IPS DF 4.7 (cell line): ENCODE measurements at regions not wholly inside any gene's neighbourhood (a gene's known extent, or its start where the extent isn't known, plus 50 kb on each side); places are given as distances from the start of the nearest gene placed in this dataset.

Source experiments
- DNase-seq: peaks from one replicate; pipeline ENCODE4 v3.0.0-alpha.2; 2013; ENCODE audit warnings: low spot score; ENCODE audit errors: extremely low read depth

- DNase-seq = no peak
Observed at GRCh38 chr2:215605214-215605613, 169.3 kb upstream of the FN1 start.

DNA sequence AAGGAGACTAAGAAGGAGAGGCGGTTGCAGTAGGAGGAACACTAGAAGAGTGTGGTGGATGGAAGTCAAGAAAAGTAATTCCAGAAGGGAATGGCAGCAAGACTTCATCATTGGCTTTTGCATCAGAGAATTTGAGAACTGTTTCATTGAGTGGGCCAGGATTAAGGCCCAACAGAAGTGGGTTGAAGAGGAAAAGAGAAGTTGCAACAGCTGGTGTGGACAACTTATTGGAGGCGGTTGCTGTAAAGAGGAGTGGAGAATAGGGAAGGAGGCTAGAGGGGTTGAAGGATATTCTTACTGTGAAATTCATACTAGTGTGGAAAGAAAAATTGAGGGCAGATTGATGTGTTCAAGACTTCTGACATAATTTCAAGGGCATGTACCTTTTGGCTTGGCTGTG lies 168.7 kb upstream of the FN1 start:
- DNase-seq = no peak

- DNase-seq = no peak
Observed at GRCh38 chr2:215603440-215603839, 167.6 kb upstream of the FN1 start.

DNA sequence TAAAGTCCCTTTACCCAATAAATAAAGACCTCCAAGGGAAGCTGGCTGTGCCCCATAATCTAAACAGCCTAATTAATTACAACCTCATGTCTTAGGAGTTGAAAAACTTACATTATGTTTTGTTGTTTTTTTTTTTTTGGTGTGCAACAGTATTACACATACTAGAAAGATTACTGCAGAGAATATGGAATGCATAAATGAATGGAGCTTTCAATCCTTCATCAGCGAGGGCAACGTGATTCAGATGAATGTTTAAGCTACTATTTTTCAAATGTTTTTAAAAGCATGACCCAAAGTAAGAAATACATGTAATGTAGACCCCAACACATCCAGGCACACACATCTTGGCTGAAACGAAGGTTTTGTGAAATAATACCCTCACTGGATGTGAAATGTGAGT lies 167.1 kb upstream of the FN1 start:
- DNase-seq = no peak

DNA sequence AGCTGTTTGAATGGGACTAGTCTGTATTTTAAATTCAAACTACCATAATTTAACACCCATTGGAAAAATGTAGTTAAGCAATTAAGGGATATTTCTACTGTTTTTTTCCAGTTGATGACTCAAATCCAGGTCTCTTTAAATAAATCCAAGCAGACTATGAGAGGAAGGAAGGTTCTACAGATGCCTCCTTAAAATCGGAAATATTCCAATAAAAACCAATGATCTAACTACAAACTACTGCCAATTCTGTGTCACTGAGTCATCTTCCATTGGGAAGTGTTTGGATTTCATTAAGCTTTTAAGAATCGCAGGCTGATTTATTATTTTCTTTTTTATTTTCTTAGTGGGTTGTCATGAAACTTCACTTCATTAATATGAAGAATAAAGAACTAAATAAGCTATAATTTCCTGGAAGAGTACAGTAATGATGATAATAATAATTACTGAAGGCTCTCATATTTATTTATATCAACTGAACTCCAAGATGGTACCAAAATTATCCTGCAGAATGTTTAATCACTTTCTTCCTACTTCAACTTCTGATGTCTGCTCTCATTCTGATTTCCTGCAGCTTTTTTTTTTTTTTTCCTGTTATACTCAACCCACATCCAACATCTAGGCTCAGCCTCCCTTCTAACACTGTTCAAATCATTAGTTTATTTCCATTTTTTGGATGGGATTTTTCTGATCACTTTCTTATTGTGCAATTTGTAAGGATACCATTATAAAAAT lies 166.3 kb upstream of the FN1 start:
- no peak for DNase-seq

DNA sequence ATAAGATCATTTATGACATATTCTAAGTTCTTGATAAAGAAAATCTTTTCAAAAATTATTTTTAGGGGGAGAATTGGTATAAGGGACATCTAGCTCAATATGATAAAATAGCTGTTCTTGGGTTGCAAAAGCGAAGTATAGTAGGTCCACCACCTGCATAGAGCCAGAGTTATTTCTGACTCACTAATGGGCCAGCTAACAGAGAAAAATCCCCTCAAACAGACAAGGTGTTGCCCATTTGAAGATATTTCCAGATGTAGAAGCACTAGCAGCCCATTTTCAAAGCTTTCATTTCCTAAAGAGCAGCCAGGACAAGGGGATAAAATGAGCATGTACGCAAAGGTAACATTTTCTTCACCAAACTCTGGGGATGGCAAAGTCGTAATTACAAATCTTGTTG lies 165.7 kb upstream of the FN1 start:
- no peak for DNase-seq

GRCh38 chr2:215598376-215598975 lies 162.6 kb upstream of the FN1 start:
- DNase-seq = no peak

DNA sequence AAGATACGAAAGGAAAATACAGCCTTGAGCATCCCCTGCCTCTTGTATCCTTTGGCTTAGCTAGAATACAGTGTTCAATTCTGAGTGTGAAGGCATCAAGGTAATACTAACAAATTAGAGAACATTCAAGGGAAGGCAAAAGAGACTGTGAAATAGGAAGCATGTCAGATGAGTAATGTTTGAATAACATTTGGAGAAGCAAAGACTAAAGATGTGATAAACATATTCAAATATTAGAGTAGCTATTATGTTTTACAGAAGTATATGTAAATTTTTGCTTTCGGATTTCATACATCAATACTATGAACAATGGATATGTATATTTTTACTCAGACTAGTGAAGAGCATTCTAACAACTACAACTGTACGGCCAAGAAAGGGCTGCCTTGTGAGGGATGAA lies 161.7 kb upstream of the FN1 start:
- no peak for DNase-seq

DNA sequence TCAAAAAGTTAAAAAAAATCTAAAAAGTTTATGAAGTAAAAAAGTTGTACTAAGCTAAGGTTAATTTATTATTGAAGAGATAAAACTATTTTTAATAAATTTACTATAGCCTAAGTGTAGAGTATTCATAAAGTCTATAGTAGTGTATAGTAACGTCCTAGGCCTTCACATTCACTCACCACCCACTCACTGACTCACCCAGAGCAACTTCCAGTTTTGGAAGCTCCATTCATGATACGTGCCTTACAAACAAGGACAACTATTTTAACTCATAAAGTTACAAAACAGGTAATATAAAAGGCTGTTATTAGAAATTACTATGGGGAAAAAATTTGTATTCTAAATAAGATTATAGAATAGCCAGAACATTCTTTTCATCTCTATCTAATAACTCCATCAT lies 158.9 kb upstream of the FN1 start:
- DNase-seq = no peak

DNA sequence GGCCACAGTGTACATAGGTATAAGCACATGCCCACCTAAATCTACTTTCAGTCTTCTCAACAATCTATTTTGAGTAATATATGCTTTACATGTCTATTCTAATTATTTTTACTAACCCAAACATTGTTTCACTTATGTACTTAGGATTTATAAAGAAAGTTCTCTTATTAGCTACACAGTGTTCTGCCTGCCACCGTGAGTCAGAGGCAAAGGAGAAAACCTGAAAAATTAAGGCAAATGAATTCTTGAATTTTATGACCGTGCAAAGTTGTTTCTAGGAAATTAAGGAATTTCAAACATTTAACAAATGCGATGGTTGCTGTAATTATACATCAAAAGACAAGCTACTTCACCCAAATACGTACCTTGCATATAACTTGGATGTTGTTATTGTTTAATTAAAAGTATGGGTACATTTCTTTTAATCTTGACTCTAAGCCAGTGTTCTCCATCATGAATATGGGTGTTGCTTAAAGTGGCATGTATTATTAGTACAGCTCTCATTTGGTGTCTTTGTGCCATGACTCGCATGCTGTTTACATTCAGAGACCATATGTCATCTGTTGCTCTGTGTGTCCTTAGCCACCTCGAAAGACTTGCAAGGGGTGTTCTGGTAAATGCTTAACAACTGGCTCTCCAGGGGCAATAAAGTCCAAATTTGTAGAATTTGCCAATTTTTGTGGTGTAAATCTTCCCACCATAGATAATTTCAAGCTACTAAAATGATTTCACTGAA lies 154.3 kb upstream of the FN1 start:
- DNase-seq = no peak

- no peak for DNase-seq
Observed at GRCh38 chr2:215583881-215584280, 148.0 kb upstream of the FN1 start.

- no peak for DNase-seq
Observed at GRCh38 chr2:215579809-215580208, 143.9 kb upstream of the FN1 start.

DNA sequence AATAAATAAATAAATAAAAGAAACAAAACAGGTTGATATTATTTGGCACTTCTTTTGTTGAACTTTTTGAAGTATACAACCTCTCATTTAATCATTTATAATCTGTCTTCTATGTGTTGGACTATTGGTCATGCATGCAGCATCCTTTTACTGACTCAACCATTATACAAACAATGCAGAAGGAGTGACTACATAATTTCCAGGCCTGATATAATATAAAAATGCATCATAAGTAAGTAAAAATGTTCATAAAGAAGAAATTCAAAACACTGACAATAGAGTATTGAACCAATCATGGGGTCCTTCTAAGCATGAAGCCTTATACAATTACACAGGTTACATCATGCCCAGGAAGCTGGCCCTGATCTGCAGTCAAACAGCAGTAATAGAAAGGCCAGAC lies 141.5 kb upstream of the FN1 start:
- DNase-seq = no peak

- no peak for DNase-seq
Observed at GRCh38 chr2:215576572-215576971, 140.7 kb upstream of the FN1 start.

GRCh38 chr2:215573496-215573895 lies 137.6 kb upstream of the FN1 start:
- no peak for DNase-seq

GRCh38 chr2:215572341-215572848 lies 136.5 kb upstream of the FN1 start:
- DNase-seq = no peak

DNA sequence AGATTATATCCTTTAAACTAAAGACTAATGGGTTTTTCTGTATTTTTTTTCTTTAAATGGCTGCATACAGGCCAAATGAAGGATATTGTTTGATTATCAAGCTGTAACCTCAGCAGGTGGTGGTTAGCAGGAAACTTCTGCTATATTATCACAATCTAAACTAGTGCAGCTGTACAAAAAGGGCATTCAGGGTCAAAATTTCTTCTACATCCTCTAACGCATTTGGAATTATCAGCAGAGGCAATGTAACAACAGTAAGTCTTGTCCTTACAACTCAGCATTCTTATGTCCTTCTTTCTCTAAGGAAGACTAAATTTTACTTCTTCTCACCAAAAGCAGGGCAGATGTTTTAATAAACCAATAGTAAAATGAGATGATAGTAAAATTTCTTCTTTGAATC lies 135.8 kb upstream of the FN1 start:
- no peak for DNase-seq

- DNase-seq = no peak
Observed at GRCh38 chr2:215567504-215567903, 131.6 kb upstream of the FN1 start.

DNA sequence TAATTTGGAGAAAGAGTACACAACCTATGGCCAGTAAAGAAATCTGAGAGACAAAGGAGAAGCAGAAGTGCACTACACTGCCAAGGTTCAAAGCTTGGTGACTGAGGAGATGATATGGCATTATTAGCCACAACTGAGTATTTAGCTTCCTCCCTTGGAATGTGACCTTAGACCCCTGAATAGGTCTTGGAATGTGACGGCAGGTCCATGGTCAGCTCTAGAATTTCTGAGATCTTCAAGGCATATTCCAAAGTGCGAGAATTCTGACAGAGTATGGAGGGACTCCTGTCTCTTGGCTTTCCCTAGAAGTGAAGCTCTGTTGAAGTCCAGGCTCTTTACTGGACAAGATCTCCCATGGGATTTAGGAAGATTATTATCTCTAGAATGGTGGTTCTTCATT lies 130.0 kb upstream of the FN1 start:
- DNase-seq = no peak

- DNase-seq = no peak
Observed at GRCh38 chr2:215557701-215558100, 121.8 kb upstream of the FN1 start.

DNA sequence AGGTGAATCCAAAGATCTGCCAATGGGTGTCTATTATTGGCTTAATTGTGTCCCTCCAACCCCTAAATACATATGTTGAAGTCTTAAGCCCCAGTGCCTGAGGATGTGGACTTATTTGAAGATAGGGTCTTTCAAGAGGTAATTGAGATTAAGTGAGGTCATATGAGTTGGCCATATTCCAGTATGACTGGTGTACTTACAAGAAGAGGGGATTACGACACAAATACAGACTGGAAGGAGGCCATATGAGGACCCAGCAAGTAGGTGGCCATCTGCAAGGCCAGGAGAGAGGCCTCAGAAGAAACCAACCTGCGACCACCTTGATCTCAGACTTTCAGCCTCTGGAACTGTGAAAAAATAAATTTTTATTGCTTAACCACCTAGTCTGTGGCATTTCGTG lies 121.1 kb upstream of the FN1 start:
- no peak for DNase-seq

- DNase-seq = no peak
Observed at GRCh38 chr2:215554689-215555498, 119.0 kb upstream of the FN1 start.
